Suprapubic skin (tissue), 4 donors: ENCODE measurements at regions not wholly inside any gene's neighbourhood (a gene's known extent, or its start where the extent isn't known, plus 50 kb on each side); places are given as distances from the start of the nearest gene placed in this dataset.

ENCODE experiments used
- DNase-seq, 2 donors: peaks; one replicate each; pipeline ENCODE4 v3.0.0-alpha.2; 2019; ENCODE audit warnings: low spot score in 2 of 2
- H3K27ac ChIP-seq: fragments of 200-600 bp; sonication (generic); one replicate; pipeline ENCODE4 v1.5.1; 2019
- H3K27me3 ChIP-seq: fragments of 200-600 bp; sonication (generic); one replicate; pipeline ENCODE4 v1.5.1; 2019
- H3K36me3 ChIP-seq: fragments of 200-600 bp; sonication (generic); one replicate; pipeline ENCODE4 v1.5.1; 2019
- H3K4me1 ChIP-seq: fragments of 200-600 bp; sonication (generic); one replicate; pipeline ENCODE4 v1.5.1; 2019
- H3K4me3 ChIP-seq: fragments of 200-600 bp; sonication (generic); one replicate; pipeline ENCODE4 v1.5.1; 2019; ENCODE audit warnings: mild to moderate bottlenecking
- H3K9me3 ChIP-seq: fragments of 200-600 bp; sonication (generic); one replicate; pipeline ENCODE4 v1.5.1; 2019
- CTCF ChIP-seq, 2 donors: fragments of 200-600 bp in 1 of 2; fragments of 450-650 bp in 1 of 2; sonication (generic) in 1 of 2; IDR thresholded peaks; one replicate each; pipeline ENCODE4 v1.5.1; 2016 to 2019; ENCODE audit warnings: antibody characterized with exemption in 2 of 2, mild to moderate bottlenecking in 1 of 2, moderate library complexity in 1 of 2
- EP300 ChIP-seq: sonication (generic); formaldehyde crosslinking; IDR thresholded peaks from one replicate; pipeline ENCODE4 v1.6.1; 2017; ENCODE audit warnings: antibody characterized with exemption
- POLR2A ChIP-seq, 2 donors: fragments of 450-650 bp; IDR thresholded peaks; one replicate each; pipeline ENCODE4 v1.6.1; 2017; ENCODE audit warnings: antibody characterized with exemption in 2 of 2, mild to moderate bottlenecking in 2 of 2, moderate library complexity in 2 of 2
- POLR2AphosphoS5 ChIP-seq, 3 donors: sonication (generic); formaldehyde crosslinking; IDR thresholded peaks; one replicate each; pipeline ENCODE4 v1.6.1; 2017; ENCODE audit warnings: antibody characterized with exemption in 3 of 3
- WGBS: methylation state at CpG from one replicate; pipeline ENCODE4 v1.1.5; 2018; 5-methylcytosine and 5-hydroxymethylcytosine counted together

GRCh38 chr7:131071786-131072504 is 255.7 kb upstream of the MKLN1 start:
- peak in 1 of 3 donors; percentile 29 for TF ChIP-seq POLR2AphosphoS5 (IDR thresholded peaks at IDR 0.05)
- no peak for TF ChIP-seq EP300
- peak; percentile 13 to 15 for TF ChIP-seq CTCF (IDR thresholded peaks at IDR 0.05)
- Histone ChIP-seq H3K9me3 (no peaks in the 10 kb centered on the region), H3K27me3 (no peaks in the 10 kb centered on the region), H3K4me3 (peak overlapping the region; percentile 9), H3K36me3 (peaks cover 10% of the 10 kb centered on the region), H3K4me1 (peaks cover 60% of the 10 kb centered on the region), H3K27ac (peak overlapping the region; percentile 44)
- no peak for DNase-seq
- WGBS, result 58% methylated on average over 10 of the region's 10 CpGs

GRCh38 chr7:131072505-131073091 is 255.1 kb upstream of the MKLN1 start:
- Histone ChIP-seq H3K27ac (peak overlapping the region; percentile 44), H3K27me3 (no peaks in the 10 kb centered on the region), H3K9me3 (no peaks in the 10 kb centered on the region), H3K36me3 (peaks cover 10% of the 10 kb centered on the region), H3K4me1 (peaks cover 56% of the 10 kb centered on the region), H3K4me3 (no peak overlapping the region)
- no peak for DNase-seq
- no peak for TF ChIP-seq CTCF (IDR thresholded peaks at IDR 0.05)
- no peak for TF ChIP-seq POLR2AphosphoS5 (IDR thresholded peaks at IDR 0.05)
- no peak for TF ChIP-seq EP300
- no peak for TF ChIP-seq POLR2A (IDR thresholded peaks at IDR 0.05)
- WGBS, result 66% methylated on average over 5 of the region's 5 CpGs

- 95% methylated on average over 1 of the region's 1 CpG for WGBS
- TF ChIP-seq EP300, result no peak
- TF ChIP-seq POLR2AphosphoS5 (IDR thresholded peaks at IDR 0.05), result no peak
- TF ChIP-seq CTCF (IDR thresholded peaks at IDR 0.05), result no peak
- TF ChIP-seq POLR2A (IDR thresholded peaks at IDR 0.05), result no peak
- H3K4me3 ChIP-seq, result no peak overlapping the region
- no peaks in the 10 kb centered on the region for H3K9me3 ChIP-seq
- no peak for DNase-seq
- H3K36me3 ChIP-seq, result peaks cover 10% of the 10 kb centered on the region
- H3K27ac ChIP-seq, result no peak overlapping the region
- no peaks in the 10 kb centered on the region for H3K27me3 ChIP-seq
- H3K4me1 ChIP-seq, result peaks cover 50% of the 10 kb centered on the region
These were observed 253.6 kb upstream of the MKLN1 start for GRCh38 chr7:131074043-131074442.

GRCh38 chr7:131074585-131074984 is 253.1 kb upstream of the MKLN1 start:
- Histone ChIP-seq H3K27ac (no peak overlapping the region), H3K27me3 (no peaks in the 10 kb centered on the region), H3K4me3 (no peak overlapping the region), H3K9me3 (no peaks in the 10 kb centered on the region), H3K36me3 (peaks cover 14% of the 10 kb centered on the region), H3K4me1 (peaks cover 45% of the 10 kb centered on the region)
- no peak for DNase-seq
- no peak for TF ChIP-seq POLR2AphosphoS5 (IDR thresholded peaks at IDR 0.05)
- TF ChIP-seq EP300, result no peak
- no peak for TF ChIP-seq CTCF (IDR thresholded peaks at IDR 0.05)
- TF ChIP-seq POLR2A (IDR thresholded peaks at IDR 0.05), result no peak
- WGBS, result 84% methylated on average over 4 of the region's 4 CpGs

GRCh38 chr7:131075406-131075805 is 252.3 kb upstream of the MKLN1 start:
- H3K4me3 ChIP-seq, result no peak overlapping the region
- no peaks in the 10 kb centered on the region for H3K27me3 ChIP-seq
- TF ChIP-seq POLR2AphosphoS5 (IDR thresholded peaks at IDR 0.05) (no peak), CTCF (IDR thresholded peaks at IDR 0.05) (no peak), POLR2A (IDR thresholded peaks at IDR 0.05) (no peak), EP300 (no peak)
- 72% methylated on average over 1 of the region's 1 CpG for WGBS
- H3K36me3 ChIP-seq, result peaks cover 14% of the 10 kb centered on the region
- no peak for DNase-seq
- H3K9me3 ChIP-seq, result no peaks in the 10 kb centered on the region
- peaks cover 43% of the 10 kb centered on the region for H3K4me1 ChIP-seq
- H3K27ac ChIP-seq, result no peak overlapping the region
